H1 (cell line): ENCODE measurements at regions not wholly inside any gene's neighbourhood (a gene's known extent, or its start where the extent isn't known, plus 50 kb on each side); places are given as distances from the start of the nearest gene placed in this dataset.

ENCODE experiments used
- CTCF ChIA-PET: fragments of 300-600 bp; sonication (Branson Sonifier 250); formaldehyde crosslinking; loops from one replicate; lab custom pipeline; 2021; ENCODE audit not compliant: partially characterized antibody; lab: Charles Lee
- POLR2A ChIA-PET: fragments of 300-600 bp; sonication (Branson Sonifier 250); formaldehyde crosslinking; loops from one replicate; lab custom pipeline; 2021; ENCODE audit warnings: inconsistent platforms; ENCODE audit not compliant: partially characterized antibody; lab: Charles Lee
- DNase-seq, 2 experiments: peaks; one replicate each; pipeline versions ENCODE4 v3.0.0 to v3.0.0-alpha.2; 2010 to 2022; ENCODE audit warnings: low spot score in 2 of 2, low read depth in 1 of 2, mixed read lengths in 1 of 2
- FAIRE-seq: peaks from 2 replicates; lab custom pipeline; 2011; peaks lifted over from hg19 to GRCh38; lab: Jason Lieb, UNC
- H2AFZ ChIP-seq: 2 replicates; pipeline ENCODE4 v1.8.1; 2012; ENCODE audit warnings: low read length, inconsistent platforms
- H2AK5ac ChIP-seq: 2 replicates; pipeline ENCODE4 v1.6.1; 2013; ENCODE audit warnings: low read depth, low read length
- H2BK120ac ChIP-seq: replicated peaks from 2 replicates; pipeline ENCODE3; 2013; ENCODE audit warnings: low read depth, low read length, inconsistent platforms
- H2BK12ac ChIP-seq: 2 replicates; pipeline ENCODE4 v1.6.1; 2013; ENCODE audit warnings: low read depth, low read length
- H2BK15ac ChIP-seq: 2 replicates; pipeline ENCODE4 v1.6.1; 2013; ENCODE audit warnings: low read length
- H2BK20ac ChIP-seq: 2 replicates; pipeline ENCODE4 v1.6.1; 2013; ENCODE audit warnings: low read length
- H2BK5ac ChIP-seq: 2 replicates; pipeline ENCODE4 v1.6.1; 2013; ENCODE audit warnings: low read depth, low read length
- H3K14ac ChIP-seq: 2 replicates; pipeline ENCODE4 v1.6.1; 2013; ENCODE audit warnings: inconsistent platforms; ENCODE audit not compliant: insufficient read length
- H3K18ac ChIP-seq: 2 replicates; pipeline ENCODE4 v1.6.1; 2013; ENCODE audit warnings: low read length; ENCODE audit errors: extremely low read depth
- H3K23ac ChIP-seq: 2 replicates; pipeline ENCODE4 v1.6.1; 2013; ENCODE audit warnings: inconsistent platforms; ENCODE audit not compliant: insufficient read length
- H3K23me2 ChIP-seq: 2 replicates; pipeline ENCODE4 v1.6.1; 2013; ENCODE audit warnings: low read depth, low read length
- H3K27ac ChIP-seq: 2 replicates; pipeline ENCODE4 v1.6.1; 2011; ENCODE audit warnings: low read depth, low read length, inconsistent platforms
- H3K27me3 ChIP-seq, 4 experiments: replicated peaks in 1 of 4; 1 replicate in 1 of 4; 2 replicates in 3 of 4; pipeline versions ENCODE4 v1.6.1 to v1.8.1; 2011 to 2013; ENCODE audit warnings: low read length in 3 of 4, mild to moderate bottlenecking in 3 of 4, inconsistent platforms in 2 of 4, mixed read lengths in 2 of 4, moderate library complexity in 1 of 4; ENCODE audit not compliant: control insufficient read depth in 3 of 4, insufficient read depth in 3 of 4; ENCODE audit errors: extremely low read depth in 1 of 4
- H3K36me3 ChIP-seq, 4 experiments: 2 replicates each; pipeline versions ENCODE4 v1.6.1 to v1.8.1; 2011 to 2013; ENCODE audit warnings: mild to moderate bottlenecking in 4 of 4, low read length in 3 of 4, moderate library complexity in 2 of 4, control low read depth in 1 of 4, inconsistent platforms in 1 of 4; ENCODE audit not compliant: insufficient read depth in 4 of 4, control insufficient read depth in 2 of 4
- H3K4ac ChIP-seq: replicated peaks from 2 replicates; pipeline ENCODE3; 2013; ENCODE audit warnings: low read length, low read depth, mixed read lengths, inconsistent platforms; ENCODE audit not compliant: insufficient read length
- H3K4me1 ChIP-seq, 4 experiments: replicated peaks in 1 of 4; 1 replicate in 1 of 4; 2 replicates in 3 of 4; pipeline versions ENCODE4 v1.6.1 to v1.8.1; 2011 to 2013; ENCODE audit warnings: low read length in 3 of 4, inconsistent platforms in 2 of 4, mixed read lengths in 1 of 4; ENCODE audit not compliant: insufficient read depth in 4 of 4, control insufficient read depth in 3 of 4
- H3K4me2 ChIP-seq, 2 experiments: 2 replicates each; pipeline versions ENCODE4 v1.6.1 to v1.8.1; 2011 to 2013; ENCODE audit warnings: low read depth in 2 of 2, low read length in 2 of 2, control low read depth in 1 of 2, inconsistent platforms in 1 of 2, mild to moderate bottlenecking in 1 of 2; ENCODE audit not compliant: insufficient read depth in 1 of 2
- H3K4me3 ChIP-seq, 4 experiments: fragments of 200-600, 300-600 bp in 1 of 4; sonication (generic), shearing (Covaris generic), sonication (Bioruptor Twin) in 1 of 4; 2 replicates each; pipeline versions ENCODE4 v1.5.1 to v1.8.1; 2011 to 2016; ENCODE audit warnings: low read length in 4 of 4, low read depth in 3 of 4, control low read depth in 2 of 4, inconsistent platforms in 2 of 4, mild to moderate bottlenecking in 2 of 4, mixed read lengths in 1 of 4, moderate library complexity in 1 of 4; ENCODE audit not compliant: insufficient read depth in 2 of 4; ENCODE audit errors: extremely low read depth in 1 of 4
- H3K56ac ChIP-seq: replicated peaks from 2 replicates; pipeline ENCODE3; 2013; ENCODE audit warnings: low read depth, mild to moderate bottlenecking, mixed read lengths, low read length, inconsistent platforms; ENCODE audit not compliant: insufficient read length
- H3K79me1 ChIP-seq: 2 replicates; pipeline ENCODE4 v1.6.1; 2013; ENCODE audit warnings: low read depth, low read length, control low read depth
- H3K79me2 ChIP-seq, 2 experiments: 2 replicates each; pipeline versions ENCODE4 v1.6.1 to v1.8.1; 2012 to 2013; ENCODE audit warnings: low read length in 2 of 2, mild to moderate bottlenecking in 2 of 2, inconsistent platforms in 1 of 2; ENCODE audit not compliant: insufficient read depth in 2 of 2, control insufficient read depth in 1 of 2
- H3K9ac ChIP-seq, 4 experiments: replicated peaks in 1 of 4; 1 replicate in 1 of 4; 2 replicates in 3 of 4; pipeline versions ENCODE4 v1.6.1 to v1.8.1; 2011 to 2013; ENCODE audit warnings: low read depth in 3 of 4, low read length in 3 of 4, control low read depth in 2 of 4, mild to moderate bottlenecking in 2 of 4, moderate library complexity in 2 of 4, inconsistent platforms in 1 of 4; ENCODE audit errors: extremely low read depth in 1 of 4
- H3K9me3 ChIP-seq, 2 experiments: 2 replicates each; pipeline versions ENCODE4 v1.6.1 to v1.8.1; 2012 to 2013; ENCODE audit warnings: mild to moderate bottlenecking in 2 of 2, moderate library complexity in 2 of 2, control low read depth in 1 of 2, inconsistent platforms in 1 of 2, low read depth in 1 of 2, low read length in 1 of 2, mixed read lengths in 1 of 2; ENCODE audit not compliant: insufficient read depth in 2 of 2
- H4K20me1 ChIP-seq, 2 experiments: replicated peaks in 1 of 2; 2 replicates each; pipeline versions ENCODE3 to v1.8.1; 2011 to 2013; ENCODE audit warnings: inconsistent platforms in 2 of 2, low read length in 2 of 2, mild to moderate bottlenecking in 1 of 2; ENCODE audit not compliant: insufficient read depth in 2 of 2, control insufficient read depth in 1 of 2
- H4K5ac ChIP-seq: 2 replicates; pipeline ENCODE4 v1.6.1; 2013; ENCODE audit warnings: low read length, low read depth, mixed read lengths, inconsistent platforms; ENCODE audit not compliant: insufficient read length
- H4K8ac ChIP-seq: 2 replicates; pipeline ENCODE4 v1.8.0; 2013; ENCODE audit warnings: mild to moderate bottlenecking, moderate library complexity, low read length, inconsistent platforms; ENCODE audit not compliant: insufficient read depth; ENCODE audit errors: extremely low read depth
- H4K91ac ChIP-seq: replicated peaks from 2 replicates; pipeline ENCODE3; 2013; ENCODE audit warnings: low read length, mixed read lengths, inconsistent platforms; ENCODE audit not compliant: insufficient read length
- FOSL1 ChIP-seq: IDR thresholded peaks from 2 replicates; pipeline ENCODE4 v1.6.1; 2011; ENCODE audit warnings: mild to moderate bottlenecking, low read depth, low read length, moderate library complexity; ENCODE audit not compliant: insufficient read depth
- GABPA ChIP-seq: IDR thresholded peaks from 2 replicates; pipeline ENCODE4 v1.6.1; 2011; ENCODE audit warnings: mild to moderate bottlenecking, low read length, moderate library complexity, borderline replicate concordance; ENCODE audit not compliant: insufficient read depth
- JUN ChIP-seq: IDR thresholded peaks from 2 replicates; pipeline ENCODE4 v1.6.1; 2011; ENCODE audit warnings: low read depth, mild to moderate bottlenecking, improper control_type of control experiment, low read length
- MAFK ChIP-seq: IDR thresholded peaks from 2 replicates; pipeline ENCODE4 v1.6.1; 2012; ENCODE audit warnings: low read depth, mild to moderate bottlenecking, improper control_type of control experiment, low read length
- SIN3A ChIP-seq, 2 experiments: IDR thresholded peaks in 1 of 2; conservative IDR thresholded peaks in 1 of 2; 2 replicates each; pipeline ENCODE4 v1.6.1; 2011 to 2012; ENCODE audit warnings: low read length in 2 of 2, improper control_type of control experiment in 1 of 2, low read depth in 1 of 2, mild to moderate bottlenecking in 1 of 2
- YY1 ChIP-seq: IDR thresholded peaks from 2 replicates; pipeline ENCODE4 v1.6.1; 2011; ENCODE audit warnings: low read depth, mild to moderate bottlenecking, low read length
- WGBS, 2 experiments: shearing (Covaris generic) in 1 of 2; methylation state at CpG; one replicate each; pipeline versions ENCODE4 v1.1.6 to v1.1.7; 2013 to 2015; ENCODE audit warnings: low lambda C conversion rate in 2 of 2, mixed read lengths in 2 of 2, inconsistent platforms in 1 of 2, low coverage in 1 of 2, missing lambda C conversion rate in 1 of 2; ENCODE audit not compliant: insufficient replicate concordance in 2 of 2, insufficient coverage in 1 of 2, insufficient read length in 1 of 2; ENCODE audit errors: extremely low coverage in 1 of 2, missing lambda C conversion rate in 1 of 2; 5-methylcytosine and 5-hydroxymethylcytosine counted together

GRCh38 chr6:121717686-121718085 lies 282.2 kb downstream of the GJA1 start:
- H4K8ac ChIP-seq, result no peak overlapping the region
- no peak overlapping the region for H2BK20ac ChIP-seq
- peaks cover 8 to 9% of the 10 kb centered on the region in 2 experiments; a peak in 2 of 4 replicates for H3K9me3 ChIP-seq
- no peak overlapping the region for H3K18ac ChIP-seq
- H3K4me3 ChIP-seq, result no peak overlapping the region
- H3K23me2 ChIP-seq, result no peaks in the 10 kb centered on the region
- CTCF ChIA-PET, result no interaction called here
- H3K36me3 ChIP-seq, result no peaks in the 10 kb centered on the region; a peak in 2 of 8 replicates
- H3K27me3 ChIP-seq, result no peaks in the 10 kb centered on the region
- no peak overlapping the region for H3K9ac ChIP-seq
- no peak overlapping the region for H3K4ac ChIP-seq
- no peak overlapping the region for H3K23ac ChIP-seq
- H3K56ac ChIP-seq, result no peak overlapping the region
- H2AFZ ChIP-seq, result no peak overlapping the region
- H3K4me2 ChIP-seq, result no peak overlapping the region
- no peak overlapping the region for H3K14ac ChIP-seq
- FAIRE-seq (no peak), DNase-seq (no peak)
- no peaks in the 10 kb centered on the region for H3K79me2 ChIP-seq
- POLR2A ChIA-PET, result no interaction called here
- no peak overlapping the region for H2BK5ac ChIP-seq
- WGBS, 2 experiments, result 88% methylated on average over 4 of the region's 4 CpGs; no CpG with 5 or more reads in 1 of the 2 experiments
- no peak overlapping the region for H2BK15ac ChIP-seq
- H3K4me1 ChIP-seq, result no peaks in the 10 kb centered on the region
- H2AK5ac ChIP-seq, result no peak overlapping the region
- TF ChIP-seq GABPA (no peak), FOSL1 (no peak), YY1 (no peak), SIN3A (conservative IDR thresholded peaks at IDR 0.05 in 1 of 2, IDR thresholded peaks at IDR 0.05 in 1 of 2; ENCODE audit: low read depth in 1 of 2, low read length in 2 of 2) (no peak), MAFK (no peak), JUN (no peak)
- no peak overlapping the region for H2BK12ac ChIP-seq
- no peak overlapping the region for H4K91ac ChIP-seq
- no peak overlapping the region for H4K5ac ChIP-seq
- no peak overlapping the region for H2BK120ac ChIP-seq
- H3K79me1 ChIP-seq, result no peaks in the 10 kb centered on the region
- no peaks in the 10 kb centered on the region for H4K20me1 ChIP-seq
- H3K27ac ChIP-seq, result no peak overlapping the region
